ENCODE measurements at regions not wholly inside any gene's neighbourhood (a gene's known extent, or its start where the extent isn't known, plus 50 kb on each side); places are given as distances from the start of the nearest gene placed in this dataset.

DNA sequence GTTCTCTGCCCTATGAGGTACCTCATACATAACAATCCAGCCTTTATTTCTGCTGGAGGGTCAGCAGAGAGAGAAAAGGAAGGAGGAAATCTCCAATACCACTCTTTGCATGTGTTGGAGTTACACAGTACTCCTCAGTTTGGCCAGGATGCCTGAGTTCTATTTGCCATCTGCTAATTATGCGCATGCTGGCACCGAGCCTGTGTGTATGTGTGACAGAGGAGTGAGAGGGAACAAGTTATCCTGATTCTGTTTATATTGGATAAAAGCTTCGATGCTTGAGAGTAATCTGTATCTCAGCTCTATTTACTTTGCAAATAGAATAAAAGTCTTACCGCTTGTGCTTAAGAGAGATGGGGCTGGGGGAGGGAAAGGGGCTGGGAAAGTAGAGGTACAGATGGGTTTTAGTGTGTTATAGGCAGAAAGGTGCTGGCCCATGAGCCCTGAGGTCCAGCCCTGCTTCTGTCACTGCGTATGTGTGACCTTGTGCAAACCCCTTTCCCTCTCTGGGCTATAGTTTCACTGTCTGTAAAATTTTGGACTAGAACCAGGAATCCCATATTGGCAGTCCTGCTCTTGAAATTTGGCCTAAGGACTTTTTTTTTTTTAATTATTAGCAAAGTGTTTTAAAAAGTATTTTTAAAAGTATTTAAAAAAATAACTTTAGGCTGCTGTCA is 54.5 kb upstream of the PLXNA2 start:
- Histone ChIP-seq H3K36me3 (no peaks in the 10 kb centered on the region), H3K27me3 (ENCODE audit: insufficient read depth, low read depth, severe bottlenecking) (peaks cover 34% of the 10 kb centered on the region), H3K9me3 (ENCODE audit: severe bottlenecking) (no peaks in the 10 kb centered on the region), H3K4me3 (ENCODE audit: low read depth, low read length) (no peak overlapping the region), H3K27ac (no peak overlapping the region)
- DNase-seq, result no peak
- TF ChIP-seq, protein P1, sequence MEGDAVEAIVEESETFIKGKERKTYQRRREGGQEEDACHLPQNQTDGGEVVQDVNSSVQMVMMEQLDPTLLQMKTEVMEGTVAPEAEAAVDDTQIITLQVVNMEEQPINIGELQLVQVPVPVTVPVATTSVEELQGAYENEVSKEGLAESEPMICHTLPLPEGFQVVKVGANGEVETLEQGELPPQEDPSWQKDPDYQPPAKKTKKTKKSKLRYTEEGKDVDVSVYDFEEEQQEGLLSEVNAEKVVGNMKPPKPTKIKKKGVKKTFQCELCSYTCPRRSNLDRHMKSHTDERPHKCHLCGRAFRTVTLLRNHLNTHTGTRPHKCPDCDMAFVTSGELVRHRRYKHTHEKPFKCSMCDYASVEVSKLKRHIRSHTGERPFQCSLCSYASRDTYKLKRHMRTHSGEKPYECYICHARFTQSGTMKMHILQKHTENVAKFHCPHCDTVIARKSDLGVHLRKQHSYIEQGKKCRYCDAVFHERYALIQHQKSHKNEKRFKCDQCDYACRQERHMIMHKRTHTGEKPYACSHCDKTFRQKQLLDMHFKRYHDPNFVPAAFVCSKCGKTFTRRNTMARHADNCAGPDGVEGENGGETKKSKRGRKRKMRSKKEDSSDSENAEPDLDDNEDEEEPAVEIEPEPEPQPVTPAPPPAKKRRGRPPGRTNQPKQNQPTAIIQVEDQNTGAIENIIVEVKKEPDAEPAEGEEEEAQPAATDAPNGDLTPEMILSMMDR (IDR thresholded peaks at IDR 0.05; ENCODE audit: low read depth, low read length), result no peak

DNA sequence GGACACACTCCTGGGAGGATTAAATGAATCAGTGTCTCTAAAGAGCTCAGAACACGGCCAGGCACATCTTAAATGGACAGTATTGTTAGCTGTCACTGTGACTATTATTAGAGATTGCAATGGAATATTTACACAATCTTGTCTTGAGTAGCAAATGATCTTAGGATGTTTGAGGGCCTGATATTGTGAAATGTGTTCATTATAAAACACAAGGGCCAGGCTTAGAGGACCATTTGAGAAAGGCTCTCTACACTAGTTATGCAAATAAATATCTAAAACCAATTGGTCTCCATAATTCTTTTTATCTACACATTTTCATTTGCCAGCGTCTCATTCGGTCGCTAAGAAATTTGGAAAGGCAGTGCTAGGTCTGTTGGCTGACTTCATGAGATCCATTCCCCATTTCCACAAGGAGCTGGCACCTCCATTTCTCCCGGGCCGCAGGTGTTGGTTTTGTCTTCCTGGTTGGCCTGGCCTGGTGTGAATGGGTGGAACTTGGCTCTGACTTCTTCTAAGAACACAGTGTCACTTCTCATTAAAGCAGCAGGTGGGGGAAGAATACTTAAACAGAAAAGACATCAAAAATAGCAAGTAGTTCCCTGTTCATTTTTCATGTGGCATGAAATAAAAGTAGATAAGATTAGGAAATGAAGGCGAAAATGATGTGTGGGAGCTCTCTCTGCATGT is 56.0 kb upstream of the PLXNA2 start:
- Histone ChIP-seq H3K36me3 (no peaks in the 10 kb centered on the region), H3K27ac (no peak overlapping the region), H3K4me3 (ENCODE audit: low read depth, low read length) (no peak overlapping the region), H3K27me3 (ENCODE audit: insufficient read depth, low read depth, severe bottlenecking) (peaks cover 32% of the 10 kb centered on the region), H3K9me3 (ENCODE audit: severe bottlenecking) (no peaks in the 10 kb centered on the region)
- DNase-seq, result no peak
- TF ChIP-seq, protein P1 (IDR thresholded peaks at IDR 0.05; ENCODE audit: low read depth, low read length), result no peak

DNA sequence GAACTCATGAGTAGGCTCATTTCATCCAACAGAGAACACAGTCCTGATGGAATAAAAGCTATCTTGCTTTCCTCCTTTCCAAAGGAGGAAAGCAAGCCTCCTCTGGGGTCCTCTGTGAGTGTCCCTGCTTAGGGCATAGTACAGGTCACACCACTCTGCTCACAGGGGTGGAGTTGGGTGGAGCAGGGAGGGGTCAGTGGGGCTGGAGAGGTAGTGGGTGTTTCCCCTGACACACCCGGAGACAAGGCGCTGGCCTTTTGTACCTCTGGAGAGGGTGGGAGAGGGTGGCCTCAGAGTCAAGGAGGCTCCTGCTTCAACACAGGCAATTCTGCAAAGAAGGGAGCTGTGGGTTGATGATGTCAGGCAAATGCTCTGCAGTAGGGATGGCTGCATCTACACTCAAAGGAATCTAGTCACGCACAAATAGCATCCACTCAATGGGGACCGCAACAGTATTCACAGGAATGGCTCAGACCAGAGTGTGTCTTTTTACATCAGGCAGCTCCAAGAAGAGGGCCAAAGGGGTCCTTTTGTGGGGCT is 58.6 kb upstream of the PLXNA2 start:
- no peaks in the 10 kb centered on the region for H3K9me3 ChIP-seq (ENCODE audit: severe bottlenecking)
- TF ChIP-seq, protein P1 (IDR thresholded peaks at IDR 0.05; ENCODE audit: low read depth, low read length), result no peak
- DNase-seq, result no peak
- no peak overlapping the region for H3K4me3 ChIP-seq (ENCODE audit: low read depth, low read length)
- no peak overlapping the region for H3K27ac ChIP-seq
- H3K36me3 ChIP-seq, result no peaks in the 10 kb centered on the region
- peaks cover 26% of the 10 kb centered on the region for H3K27me3 ChIP-seq (ENCODE audit: insufficient read depth, low read depth, severe bottlenecking)

DNA sequence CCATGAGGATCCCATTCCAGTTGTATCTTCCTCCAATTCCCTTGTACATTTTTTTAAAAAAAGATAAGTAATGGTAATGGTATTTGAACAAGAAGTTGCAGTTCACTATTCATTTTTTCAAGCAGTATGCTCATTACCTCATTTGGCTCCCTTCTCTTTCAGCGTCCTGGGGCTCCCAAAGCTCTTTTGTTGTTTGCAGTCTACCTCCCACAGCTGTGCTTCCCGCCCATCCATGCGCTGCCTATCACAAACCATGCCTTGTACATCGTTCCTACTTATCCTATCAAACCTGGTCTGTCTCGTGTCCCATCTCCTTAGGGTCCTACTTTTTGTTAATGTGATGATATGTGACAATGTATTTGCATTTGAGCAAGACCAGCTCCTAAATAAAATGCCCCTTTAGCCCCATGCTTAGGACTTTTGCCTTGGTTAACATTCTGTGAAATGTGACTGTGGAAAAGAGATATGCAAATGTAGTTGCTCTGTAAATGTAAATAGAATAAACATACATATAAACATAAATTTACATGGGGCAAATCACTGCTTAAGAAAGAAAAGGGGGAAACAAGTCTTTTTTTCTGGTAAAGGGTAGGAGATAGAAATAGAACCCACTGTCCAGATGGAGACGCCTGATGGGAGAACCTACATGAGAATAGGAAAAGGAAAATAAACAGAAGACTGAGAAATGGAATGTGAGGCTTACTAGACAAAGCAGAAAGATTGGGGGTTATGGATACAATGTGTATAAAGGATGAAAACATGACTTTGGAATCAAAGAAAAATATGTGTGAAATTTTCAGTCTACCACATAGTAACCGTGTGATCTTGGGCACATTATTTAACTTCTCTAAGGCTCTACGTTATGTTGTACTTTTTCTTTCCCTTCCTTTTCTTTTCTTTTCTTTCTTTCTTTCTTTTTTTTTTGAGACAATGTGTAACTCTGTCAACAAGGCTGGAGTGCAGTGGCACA is 59.8 kb upstream of the PLXNA2 start:
- no peak for DNase-seq
- Histone ChIP-seq H3K27ac (no peak overlapping the region), H3K27me3 (ENCODE audit: insufficient read depth, low read depth, severe bottlenecking) (peaks cover 30% of the 10 kb centered on the region), H3K36me3 (no peaks in the 10 kb centered on the region), H3K9me3 (ENCODE audit: severe bottlenecking) (no peaks in the 10 kb centered on the region), H3K4me3 (ENCODE audit: low read depth, low read length) (no peak overlapping the region)
- TF ChIP-seq, protein P1 (IDR thresholded peaks at IDR 0.05; ENCODE audit: low read depth, low read length), result no peak

DNA sequence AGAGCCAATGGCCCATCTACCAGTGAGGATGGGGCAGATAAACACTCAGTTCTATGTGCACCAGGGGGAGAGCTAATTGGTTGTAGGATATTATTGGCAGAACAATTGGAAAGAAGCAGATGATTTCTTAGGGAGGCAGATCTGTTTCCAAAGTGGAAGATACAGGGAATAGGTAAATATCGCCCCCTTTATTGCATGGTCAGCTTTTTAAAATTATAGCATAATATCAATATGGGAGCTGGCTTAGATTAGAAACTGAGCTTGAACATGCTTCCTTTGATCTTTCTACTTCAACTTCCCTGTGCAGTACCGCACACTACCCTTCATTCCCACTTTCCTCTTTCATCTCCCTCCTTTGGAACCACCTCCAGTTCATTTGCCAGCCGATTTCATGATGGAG is 64.0 kb upstream of the PLXNA2 start:
- TF ChIP-seq, protein P1 (IDR thresholded peaks at IDR 0.05; ENCODE audit: low read depth, low read length), result no peak
- H3K27ac ChIP-seq, result no peak overlapping the region
- H3K27me3 ChIP-seq (ENCODE audit: insufficient read depth, low read depth, severe bottlenecking), result peaks cover 31% of the 10 kb centered on the region
- H3K4me3 ChIP-seq (ENCODE audit: low read depth, low read length), result no peak overlapping the region
- DNase-seq, result no peak
- no peaks in the 10 kb centered on the region for H3K9me3 ChIP-seq (ENCODE audit: severe bottlenecking)
- H3K36me3 ChIP-seq, result no peaks in the 10 kb centered on the region

All from WERI-Rb-1 (cell line).